ENCODE measurements at regions not wholly inside any gene's neighbourhood (a gene's known extent, or its start where the extent isn't known, plus 50 kb on each side); places are given as distances from the start of the nearest gene placed in this dataset.

GRCh38 chr17:71320009-71320796 lies 800.6 kb upstream of the SOX9 start:
- no peaks in the 10 kb centered on the region for H3K9me3 ChIP-seq
- DNase-seq (ENCODE audit: extremely low spot score), result no peak
- 50% methylated on average over 6 of the region's 6 CpGs for WGBS
- no peak for TF ChIP-seq CTCF (IDR thresholded peaks at IDR 0.05)
- no peak for TF ChIP-seq POLR2AphosphoS5 (IDR thresholded peaks at IDR 0.05)
- no peak for TF ChIP-seq EP300 (IDR thresholded peaks at IDR 0.05)
- TF ChIP-seq POLR2A (IDR thresholded peaks at IDR 0.05; ENCODE audit: low read depth), result no peak
- H3K4me3 ChIP-seq, result no peak overlapping the region
- intact Hi-C loops (cut with DNase I), result no loop called here
- H3K27ac ChIP-seq (replicated peaks in 1 of 4), result no peak overlapping the region
- H3K4me1 ChIP-seq, result no peaks in the 10 kb centered on the region
- H3K36me3 ChIP-seq, result no peaks in the 10 kb centered on the region
- no peaks in the 10 kb centered on the region for H3K27me3 ChIP-seq

GRCh38 chr17:71325117-71325516 lies 795.7 kb upstream of the SOX9 start:
- no peak for DNase-seq (ENCODE audit: extremely low spot score)

GRCh38 chr17:71325886-71326285 lies 794.9 kb upstream of the SOX9 start:
- Histone ChIP-seq H3K9me3 (no peaks in the 10 kb centered on the region), H3K27ac (replicated peaks in 1 of 4) (no peak overlapping the region), H3K27me3 (no peaks in the 10 kb centered on the region), H3K36me3 (no peaks in the 10 kb centered on the region), H3K4me1 (no peaks in the 10 kb centered on the region), H3K4me3 (no peak overlapping the region)
- no peak for DNase-seq (ENCODE audit: extremely low spot score)
- TF ChIP-seq POLR2A (IDR thresholded peaks at IDR 0.05; ENCODE audit: low read depth), result no peak
- TF ChIP-seq POLR2AphosphoS5 (IDR thresholded peaks at IDR 0.05), result no peak
- no peak for TF ChIP-seq EP300 (IDR thresholded peaks at IDR 0.05)
- TF ChIP-seq CTCF (IDR thresholded peaks at IDR 0.05), result no peak
- intact Hi-C loops (cut with DNase I), result no loop called here
- 77% methylated on average over 3 of the region's 3 CpGs for WGBS

More at GRCh38 chr17:71325117-71325516, 795.7 kb upstream of the SOX9 start:
- no peak overlapping the region for H3K4me3 ChIP-seq
- H3K9me3 ChIP-seq, result no peaks in the 10 kb centered on the region
- intact Hi-C loops (cut with DNase I), result no loop called here
- H3K27ac ChIP-seq (replicated peaks in 1 of 4), result no peak overlapping the region
- 90% methylated on average over 1 of the region's 1 CpG for WGBS
- H3K4me1 ChIP-seq, result no peaks in the 10 kb centered on the region
- H3K36me3 ChIP-seq, result no peaks in the 10 kb centered on the region
- TF ChIP-seq POLR2A (IDR thresholded peaks at IDR 0.05; ENCODE audit: low read depth) (no peak), POLR2AphosphoS5 (IDR thresholded peaks at IDR 0.05) (no peak), EP300 (IDR thresholded peaks at IDR 0.05) (no peak), CTCF (IDR thresholded peaks at IDR 0.05) (no peak)
- no peaks in the 10 kb centered on the region for H3K27me3 ChIP-seq

GRCh38 chr17:71327376-71328059 lies 793.3 kb upstream of the SOX9 start:
- no peaks in the 10 kb centered on the region for H3K36me3 ChIP-seq
- H3K4me3 ChIP-seq, result no peak overlapping the region
- H3K9me3 ChIP-seq, result no peaks in the 10 kb centered on the region
- no peaks in the 10 kb centered on the region for H3K27me3 ChIP-seq
- no peak for DNase-seq (ENCODE audit: extremely low spot score)
- H3K4me1 ChIP-seq, result no peaks in the 10 kb centered on the region
- no peak overlapping the region for H3K27ac ChIP-seq (replicated peaks in 1 of 4)
- no peak for TF ChIP-seq POLR2A (IDR thresholded peaks at IDR 0.05; ENCODE audit: low read depth)
- no peak for TF ChIP-seq CTCF (IDR thresholded peaks at IDR 0.05)
- TF ChIP-seq EP300 (IDR thresholded peaks at IDR 0.05), result no peak
- no peak for TF ChIP-seq POLR2AphosphoS5 (IDR thresholded peaks at IDR 0.05)
- intact Hi-C loops (cut with DNase I), result no loop called here
- 38% methylated on average over 5 of the region's 5 CpGs for WGBS
